ENCODE measurements at regions not wholly inside any gene's neighbourhood (a gene's known extent, or its start where the extent isn't known, plus 50 kb on each side); places are given as distances from the start of the nearest gene placed in this dataset.

GRCh38 chr7:80307227-80307856 lies 172.7 kb downstream of the GNAI1 start:
- no peak for TF ChIP-seq CTCF (IDR thresholded peaks at IDR 0.05)
- TF ChIP-seq EP300 (IDR thresholded peaks at IDR 0.05) = no peak
